GM12878 (cell line): ENCODE measurements at regions not wholly inside any gene's neighbourhood (a gene's known extent, or its start where the extent isn't known, plus 50 kb on each side); places are given as distances from the start of the nearest gene placed in this dataset.

Source experiments
- MYC ChIP-seq: IDR thresholded peaks from 2 replicates; pipeline ENCODE4 v1.6.1; 2011; ENCODE audit warnings: mild to moderate bottlenecking, low read length, moderate library complexity, inconsistent platforms; ENCODE audit not compliant: insufficient read depth, insufficient replicate concordance, insufficient read length, severe bottlenecking
- NFIC ChIP-seq: IDR thresholded peaks from 2 replicates; pipeline ENCODE4 v1.6.1; 2012; ENCODE audit warnings: low read depth, mild to moderate bottlenecking, inconsistent platforms, low read length, moderate library complexity
- ZNF384 ChIP-seq: IDR thresholded peaks from 2 replicates; pipeline ENCODE4 v1.6.1; 2012; ENCODE audit warnings: low read depth, mild to moderate bottlenecking, low read length, improper control_type of control experiment, borderline replicate concordance

DNA sequence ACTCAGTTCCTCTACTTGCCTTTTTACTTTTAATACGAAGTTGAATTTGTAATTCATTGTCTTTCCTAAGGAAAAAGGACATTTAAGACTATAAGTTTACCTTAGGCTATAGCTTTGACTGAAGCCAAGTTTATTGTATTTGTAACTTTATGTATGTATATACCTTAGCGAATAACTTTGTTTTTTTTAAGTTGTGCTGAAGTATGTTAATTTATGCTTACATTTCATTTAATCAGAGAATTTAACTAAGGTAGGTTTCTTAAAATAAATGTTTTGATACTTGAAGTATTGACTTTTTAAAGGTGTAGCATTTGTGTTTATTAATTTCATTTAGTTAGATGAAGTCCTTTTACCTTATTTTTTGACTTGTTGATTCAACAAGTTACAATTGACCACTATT lies 55.2 kb upstream of the TPTE start:
- no peak for TF ChIP-seq MYC
- no peak for TF ChIP-seq ZNF384
- TF ChIP-seq NFIC: no peak
